GM21786 (cell line): ENCODE measurements at regions not wholly inside any gene's neighbourhood (a gene's known extent, or its start where the extent isn't known, plus 50 kb on each side); places are given as distances from the start of the nearest gene placed in this dataset.

ENCODE experiments used
- ATAC-seq: cut with Tn5 transposase; IDR thresholded peaks from one replicate; pipeline ENCODE4 v1.9.1; 2021; ENCODE audit not compliant: unreplicated experiment

DNA sequence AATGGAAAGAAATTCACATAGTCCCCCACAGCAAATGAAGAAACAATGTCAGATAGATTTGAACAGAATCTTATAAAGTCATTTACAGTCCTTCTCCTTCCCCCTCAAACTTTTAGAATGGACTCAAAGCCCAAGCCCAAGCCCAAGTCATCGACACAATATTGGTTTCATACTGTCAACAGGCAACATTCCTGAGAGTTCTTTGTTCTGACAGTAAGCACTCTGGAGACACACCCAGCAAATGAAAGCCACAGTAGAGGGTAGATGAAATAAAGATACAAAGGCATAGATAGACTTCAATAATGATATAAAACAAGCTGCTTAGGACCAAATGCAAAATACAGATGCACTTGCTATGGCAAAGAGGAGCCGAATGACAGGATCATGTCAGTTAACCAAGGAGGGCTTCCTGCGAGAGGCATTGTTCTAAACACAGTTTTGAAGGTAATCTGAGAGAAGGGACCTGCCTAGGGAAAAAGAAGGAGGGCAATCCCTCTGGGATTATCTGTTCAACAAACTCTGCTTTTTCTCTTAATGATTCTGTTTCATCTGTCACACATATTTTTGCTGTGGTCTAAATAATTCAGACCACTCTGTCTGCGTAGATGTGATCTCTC, 97.1 kb upstream of the MAP4K3 start:
- ATAC-seq: no peak

DNA sequence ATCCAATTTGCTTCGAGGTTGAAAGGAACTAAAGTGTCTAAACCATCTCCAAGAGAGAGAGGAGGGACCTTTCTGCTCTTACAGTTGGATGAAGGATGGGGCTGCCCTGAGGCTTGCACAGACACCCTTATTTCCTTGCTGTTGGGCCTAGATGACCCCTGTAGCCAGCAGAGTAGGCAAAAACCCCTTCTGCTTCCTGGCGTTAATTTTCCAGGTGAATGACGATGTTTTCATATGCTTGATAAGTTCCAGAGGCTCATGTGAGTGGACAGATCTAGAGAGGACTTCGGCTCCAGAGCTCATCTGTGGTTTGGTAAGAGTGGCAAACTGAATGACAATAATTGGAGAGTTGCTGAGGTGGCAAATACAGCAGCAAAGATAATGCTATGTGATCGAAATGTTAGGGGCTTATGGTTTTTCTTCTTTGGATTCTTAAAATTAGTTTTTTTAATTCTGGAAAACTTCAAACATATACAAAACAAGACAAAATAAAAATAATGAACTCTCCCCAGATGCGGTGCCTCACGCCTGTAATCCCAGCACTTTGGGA, 98.6 kb upstream of the MAP4K3 start:
- no peak for ATAC-seq

DNA sequence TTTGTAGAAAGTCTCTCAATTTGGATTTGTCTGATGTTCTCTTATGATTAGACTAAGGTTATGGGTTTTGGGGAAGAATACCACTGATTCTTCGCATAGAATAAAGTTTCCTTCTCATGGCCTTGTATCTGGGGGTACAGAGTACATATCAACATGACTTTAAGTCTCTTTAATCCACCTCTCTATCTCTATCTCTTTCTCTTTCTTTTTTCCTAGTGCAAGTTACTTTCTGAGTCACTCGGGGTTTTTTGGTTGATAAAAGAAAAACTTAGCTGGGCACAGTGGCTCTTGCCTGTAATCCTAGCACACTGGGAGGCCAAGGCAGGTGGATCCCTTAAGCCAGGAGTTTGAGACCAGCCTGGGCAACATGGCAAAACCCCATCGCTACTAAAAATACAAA, 100.1 kb upstream of the MAP4K3 start:
- no peak for ATAC-seq

DNA sequence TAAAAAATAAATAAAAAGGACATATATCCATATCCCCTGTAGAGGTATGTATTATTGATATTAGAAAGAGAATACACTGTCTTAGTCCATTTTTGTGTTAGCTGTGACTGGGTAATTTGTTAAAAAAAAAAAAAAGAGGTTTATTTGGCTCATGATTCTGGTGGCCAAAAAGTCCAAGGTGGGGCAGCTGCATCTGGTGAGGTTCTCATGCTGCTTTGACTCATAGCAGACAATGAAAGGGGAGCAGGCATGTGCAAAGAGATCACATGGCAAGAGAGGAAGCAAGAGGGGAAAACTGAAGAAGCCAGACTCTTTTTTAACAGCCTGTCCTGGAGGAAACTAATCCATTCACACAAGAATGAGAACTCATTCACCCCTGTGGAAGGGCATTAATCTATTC, 101.6 kb upstream of the MAP4K3 start:
- ATAC-seq: no peak

DNA sequence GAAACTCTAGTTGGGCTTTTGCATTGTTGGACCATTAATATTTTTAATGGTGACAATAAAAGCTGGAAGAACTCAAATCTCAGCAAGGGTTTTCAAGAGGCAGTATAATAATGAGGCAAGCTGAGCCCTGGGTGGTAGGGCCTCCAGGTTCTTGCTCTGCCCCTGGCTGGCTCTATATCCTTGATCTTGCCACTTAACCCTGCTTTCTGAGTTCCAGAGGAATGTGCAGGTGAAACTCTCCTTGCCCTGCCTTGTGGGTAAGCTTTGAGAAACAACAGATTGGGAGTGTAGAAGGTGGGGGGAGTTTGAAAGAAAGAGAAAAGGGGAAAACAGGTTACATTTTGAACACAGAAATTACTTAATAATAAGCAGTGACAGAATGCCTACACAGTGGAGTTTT, 103.3 kb upstream of the MAP4K3 start:
- no peak for ATAC-seq

DNA sequence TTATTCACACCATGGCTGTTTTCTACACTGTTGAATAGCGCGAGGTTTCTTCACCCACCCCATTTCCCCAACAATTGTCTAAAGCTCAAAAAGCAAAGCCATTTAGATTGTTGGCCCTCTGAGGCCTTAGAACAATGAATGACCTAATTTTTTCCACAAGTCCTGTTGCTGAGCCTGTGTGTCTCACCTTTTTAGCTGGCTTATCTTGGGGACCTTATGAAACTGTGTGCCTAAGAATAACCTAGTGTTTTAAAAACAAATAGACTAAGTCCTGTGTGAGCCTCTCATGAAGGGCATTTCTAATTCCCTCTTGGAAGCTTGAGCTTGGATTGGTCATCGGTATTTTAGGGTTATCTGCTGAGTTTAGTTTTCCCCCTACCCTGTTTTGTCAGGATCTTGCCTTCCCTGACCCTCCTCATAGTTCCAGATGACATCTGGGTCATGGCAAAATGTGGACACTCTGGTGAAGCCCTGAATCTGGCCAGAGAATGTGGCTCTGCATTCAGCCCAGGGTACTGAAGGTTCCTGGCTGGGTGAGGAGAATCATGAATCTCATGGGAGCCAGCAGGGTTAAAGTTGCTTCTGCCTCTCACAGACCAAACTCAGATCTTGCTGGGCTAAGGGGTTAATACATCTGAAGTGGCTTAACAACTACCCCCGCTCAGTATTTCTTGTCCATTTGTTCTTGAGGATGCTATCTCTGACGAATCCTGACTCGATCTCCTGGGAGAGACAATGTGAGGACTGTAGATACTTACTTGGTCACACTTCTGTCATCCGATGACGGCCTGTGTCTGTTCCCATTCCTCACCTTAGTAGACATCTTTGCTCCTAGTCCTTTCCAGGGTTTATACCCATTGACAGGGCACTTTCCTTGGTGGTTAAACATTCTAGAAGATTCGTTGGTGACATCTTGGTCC, 104.2 kb upstream of the MAP4K3 start:
- no peak for ATAC-seq

DNA sequence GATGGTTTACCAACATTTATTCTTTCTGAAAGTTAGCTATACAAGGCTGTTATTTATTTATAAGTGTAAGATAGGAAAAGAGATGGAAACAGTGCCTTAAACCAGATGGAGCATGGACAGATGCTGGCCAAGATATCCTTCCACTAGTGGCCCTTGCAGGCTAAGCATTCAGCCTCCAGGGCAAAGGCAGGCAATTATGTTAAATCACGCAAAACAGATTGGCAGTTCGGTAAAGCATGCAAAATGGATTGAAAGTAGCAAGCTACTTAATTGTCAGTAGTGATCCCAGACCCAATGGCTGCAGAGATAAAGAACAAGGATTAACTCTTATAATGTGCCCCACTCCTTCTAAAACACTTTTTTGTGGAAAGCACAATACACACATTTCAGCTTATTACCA, 105.4 kb upstream of the MAP4K3 start:
- ATAC-seq: no peak

DNA sequence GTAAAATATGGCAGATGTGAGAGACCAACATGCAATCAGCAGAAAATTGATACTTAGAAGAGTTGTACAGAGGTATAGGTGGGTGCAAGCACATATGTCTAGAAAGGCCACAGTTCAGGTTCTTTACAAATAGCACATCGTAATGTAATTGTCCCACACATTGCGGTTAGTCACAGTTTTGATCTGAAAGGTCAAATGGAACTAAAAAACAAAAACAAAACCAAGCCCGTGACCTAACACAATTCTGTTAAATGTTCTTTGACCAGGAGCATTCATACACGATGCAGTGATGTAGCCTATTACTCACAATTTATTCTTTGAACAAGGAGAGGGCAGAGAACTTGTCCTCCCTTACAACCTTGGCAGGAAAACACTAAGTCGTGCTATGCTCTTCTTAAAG, 108.9 kb upstream of the MAP4K3 start:
- no peak for ATAC-seq

DNA sequence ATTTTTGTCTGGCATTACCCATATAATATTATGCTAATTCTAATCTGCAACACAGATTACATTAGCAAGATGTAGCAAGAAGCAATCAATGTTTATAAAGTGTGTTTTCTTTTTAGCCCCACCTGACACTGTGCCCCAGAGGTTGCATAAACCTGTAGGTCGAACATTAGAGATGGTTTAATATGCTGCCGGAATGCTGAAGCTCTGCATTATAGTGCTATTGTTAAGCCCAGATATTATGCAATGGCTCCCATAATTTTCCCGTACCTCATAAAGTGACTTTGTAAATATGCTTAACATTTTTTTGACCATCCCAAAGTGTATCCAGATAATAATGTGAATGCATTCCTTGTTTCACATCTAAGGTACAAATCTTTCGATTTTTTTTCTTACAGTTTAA, 109.3 kb upstream of the MAP4K3 start:
- no peak for ATAC-seq

DNA sequence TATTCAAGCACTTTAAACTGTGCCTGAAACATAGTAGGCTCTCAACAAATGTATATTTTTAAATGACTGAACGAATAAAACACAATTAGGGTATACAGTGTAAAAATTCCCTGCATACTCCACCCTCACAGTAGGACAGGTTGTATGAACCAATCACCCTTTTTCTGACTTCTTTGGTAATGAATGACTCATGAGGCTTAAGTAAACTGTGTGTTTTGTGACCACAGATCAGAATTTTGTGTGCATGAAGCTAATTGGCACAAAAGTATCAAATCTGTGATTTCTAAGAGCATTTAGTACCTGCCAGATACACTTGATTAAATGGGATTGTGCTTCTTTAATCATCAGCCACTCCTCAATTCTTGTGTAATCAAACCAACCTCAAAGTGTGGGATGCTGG, 109.9 kb upstream of the MAP4K3 start:
- ATAC-seq: no peak

DNA sequence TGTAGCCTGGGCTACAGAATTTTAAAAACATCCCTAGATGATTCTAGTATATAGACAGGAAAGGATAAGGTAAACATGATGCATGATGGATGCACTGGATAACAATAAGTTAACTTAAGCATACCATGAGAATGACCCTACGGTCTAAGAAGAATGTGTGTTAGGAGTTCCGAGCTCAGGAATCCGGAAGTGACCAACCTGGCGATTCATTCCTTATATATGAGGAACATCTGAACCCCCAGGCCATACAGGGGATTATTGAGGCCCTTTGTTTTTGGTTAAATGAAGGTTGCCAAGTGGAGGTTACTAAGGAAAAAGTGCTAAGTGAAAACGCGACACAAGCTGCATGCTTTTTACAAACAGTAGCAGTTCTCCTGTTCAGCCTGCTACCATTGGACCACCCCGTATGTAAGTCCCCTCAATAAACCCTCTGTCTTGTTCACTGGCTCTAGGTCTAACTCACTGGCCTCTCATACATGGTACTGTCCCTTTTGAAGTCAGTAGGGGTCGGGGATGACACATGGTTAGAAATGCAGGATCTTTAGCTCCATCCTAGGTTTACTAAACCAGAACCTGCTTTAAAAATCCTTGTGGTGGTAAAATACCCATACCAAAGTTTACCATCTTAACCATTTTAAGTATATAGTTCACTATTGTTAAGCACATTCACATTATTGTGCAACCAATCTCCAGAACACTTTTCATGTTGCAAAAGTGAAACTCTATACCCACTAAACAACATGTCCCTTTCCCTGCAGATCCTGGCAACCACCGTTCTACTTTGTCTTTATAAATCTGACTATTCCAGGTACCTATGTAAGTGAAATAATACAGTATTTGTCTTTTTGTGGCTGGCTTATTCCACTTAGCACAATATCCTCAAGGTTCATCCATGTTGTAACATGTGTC, 111.0 kb upstream of the MAP4K3 start:
- ATAC-seq: no peak

DNA sequence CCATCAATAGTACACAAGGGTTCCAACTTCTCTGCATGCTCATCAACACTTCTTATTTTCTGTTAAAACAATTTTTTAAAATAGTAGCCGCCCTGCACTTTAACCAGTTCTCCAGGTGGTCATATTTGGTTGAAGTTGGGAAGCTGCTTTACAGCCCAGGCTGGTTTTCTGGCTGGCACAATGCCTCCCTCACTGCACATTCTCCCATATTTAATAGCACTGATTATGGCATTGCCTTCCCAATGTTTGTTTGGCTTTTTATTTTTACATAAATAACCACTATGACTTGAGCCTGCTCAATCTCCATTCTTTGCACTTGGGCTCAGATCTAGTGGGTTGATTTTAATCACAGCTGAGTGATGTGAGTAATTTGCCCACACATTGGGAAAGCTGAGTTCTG, 111.9 kb upstream of the MAP4K3 start:
- no peak for ATAC-seq

DNA sequence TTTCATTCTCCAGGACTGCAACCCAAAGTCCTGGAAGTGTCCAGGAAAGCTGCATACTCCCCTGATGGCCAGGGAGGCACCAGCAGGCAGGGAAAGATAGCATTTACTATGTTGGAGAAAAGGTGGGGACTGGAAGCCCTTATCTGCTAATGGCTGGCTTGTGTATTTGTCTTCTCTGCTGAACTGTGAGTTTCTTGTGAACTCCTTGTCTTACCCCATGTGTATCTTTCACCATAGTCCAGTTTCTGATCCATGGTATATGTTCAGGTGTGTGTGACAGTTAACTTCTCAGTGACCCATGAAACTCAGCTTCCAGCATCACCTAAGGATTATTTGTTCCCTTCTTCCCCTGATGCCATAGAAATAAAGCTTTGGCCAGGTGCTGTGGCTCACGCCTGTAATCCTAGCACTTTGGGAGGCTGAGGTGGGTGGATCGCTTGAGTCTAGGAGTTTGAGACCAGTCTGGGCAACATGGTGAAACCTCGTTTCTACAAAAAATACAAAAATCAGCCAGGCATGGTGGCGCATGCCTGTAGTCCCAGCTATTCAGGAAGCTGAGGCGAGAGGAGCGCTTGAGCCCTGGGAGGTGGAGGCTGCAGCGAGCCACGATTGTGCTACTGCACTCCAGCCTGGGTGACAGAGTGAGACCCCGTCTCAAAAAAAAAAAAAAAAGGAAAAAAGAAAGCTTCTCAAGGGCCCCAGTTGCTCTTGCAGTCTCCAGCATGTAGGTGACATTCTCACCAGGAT, 112.8 kb upstream of the MAP4K3 start:
- no peak for ATAC-seq

DNA sequence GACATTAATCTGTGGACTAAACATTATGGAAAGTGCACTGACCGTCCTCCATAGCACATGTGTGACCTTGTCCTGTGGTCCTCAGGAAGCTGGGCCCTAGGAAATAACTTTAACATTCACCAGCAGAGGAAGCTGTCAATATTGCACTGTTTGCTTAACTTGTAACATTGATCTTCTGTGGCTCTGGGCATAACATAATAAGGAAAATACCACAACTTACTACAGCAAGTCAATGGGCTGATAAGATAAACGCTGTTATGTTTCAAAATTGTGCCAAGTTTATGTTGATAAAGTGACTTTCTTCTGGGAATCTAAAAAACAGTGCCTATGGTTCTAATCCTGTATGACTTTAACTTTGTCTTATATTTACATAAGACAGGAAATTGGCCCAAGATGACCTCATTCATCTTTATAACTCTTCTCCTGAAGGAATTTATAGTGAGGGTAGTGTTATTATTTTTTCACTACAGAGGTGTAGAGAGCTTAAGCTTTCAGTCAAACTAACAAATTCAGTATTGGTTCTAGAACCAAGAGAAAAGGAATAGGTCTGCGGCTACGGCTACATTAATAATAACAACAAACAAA, 113.7 kb upstream of the MAP4K3 start:
- no peak for ATAC-seq

DNA sequence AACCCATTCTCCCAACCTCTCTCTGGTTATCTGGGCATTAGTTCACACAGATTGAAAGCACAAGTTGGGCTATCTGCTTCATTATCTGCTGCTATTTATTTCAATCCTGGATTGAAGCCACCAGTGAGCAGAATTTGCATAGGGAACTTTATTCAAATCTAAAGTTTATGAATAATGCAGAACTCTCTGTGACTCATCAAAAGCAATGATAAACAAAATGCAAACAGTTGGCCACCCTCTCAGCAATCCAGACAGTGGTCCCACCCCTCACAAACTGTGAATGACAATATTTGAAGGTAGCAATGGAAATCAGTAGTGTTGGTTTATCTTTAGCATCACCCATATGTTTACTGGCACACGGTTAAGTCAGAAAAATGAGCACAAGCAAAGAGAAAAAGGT, 106.8 kb upstream of the TMEM178A start:
- ATAC-seq: no peak

DNA sequence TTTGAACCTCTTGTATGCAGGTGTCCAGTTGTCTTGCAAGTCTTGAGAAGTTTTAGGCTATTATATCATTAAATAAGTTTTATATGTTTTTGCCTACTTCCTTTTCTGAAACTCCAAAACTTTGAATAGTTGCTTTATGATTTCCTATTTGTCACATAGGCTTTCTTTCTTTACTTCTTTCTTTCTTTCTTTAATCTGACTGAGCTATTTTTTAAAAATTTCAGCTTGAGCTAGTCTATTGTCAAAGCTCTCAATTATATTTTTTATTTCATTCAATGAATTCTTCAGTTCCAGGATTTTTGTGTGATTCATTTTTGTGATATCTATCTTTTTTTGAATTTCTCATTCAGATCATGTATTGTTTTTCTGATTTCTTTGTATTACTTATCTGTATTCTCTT, 102.1 kb upstream of the TMEM178A start:
- no peak for ATAC-seq

DNA sequence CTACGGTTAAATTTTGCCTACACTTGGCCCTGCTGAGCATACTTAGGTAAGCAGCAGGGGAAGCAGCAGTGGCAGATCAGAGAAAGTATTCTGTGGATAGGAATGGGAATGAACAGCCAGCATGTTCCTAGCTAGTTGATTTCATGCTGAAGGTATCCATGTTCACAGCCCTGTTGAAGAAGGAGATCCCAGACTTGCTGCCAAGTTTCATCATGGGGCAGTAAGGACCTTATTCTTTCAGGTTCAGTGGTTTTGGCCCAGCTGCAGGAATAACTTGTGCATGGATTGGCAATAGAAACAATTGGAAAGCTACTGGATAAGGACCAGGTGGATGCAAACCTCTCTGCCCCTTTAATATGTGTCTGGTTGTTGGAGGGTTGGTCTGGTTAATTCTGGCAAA, 98.2 kb upstream of the TMEM178A start:
- ATAC-seq: no peak

DNA sequence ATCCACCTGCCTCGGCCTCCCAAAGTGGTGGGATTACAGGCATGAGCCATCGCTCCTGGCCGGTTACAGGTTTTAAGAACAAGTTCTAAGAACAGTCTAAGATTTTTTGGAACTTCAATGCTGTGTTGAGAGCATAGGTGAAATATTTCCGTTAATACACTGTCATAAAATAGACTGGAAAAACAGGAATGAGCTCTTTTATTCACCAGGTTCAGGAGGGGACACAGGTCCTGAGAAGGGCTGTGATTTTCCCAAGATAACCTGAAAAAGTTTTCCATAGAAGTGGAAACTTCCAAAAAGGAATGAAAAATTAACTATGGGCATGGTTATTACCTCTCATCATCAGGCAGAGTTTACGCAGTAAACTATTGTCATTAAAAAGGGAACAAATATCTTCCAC, 97.6 kb upstream of the TMEM178A start:
- ATAC-seq: no peak

DNA sequence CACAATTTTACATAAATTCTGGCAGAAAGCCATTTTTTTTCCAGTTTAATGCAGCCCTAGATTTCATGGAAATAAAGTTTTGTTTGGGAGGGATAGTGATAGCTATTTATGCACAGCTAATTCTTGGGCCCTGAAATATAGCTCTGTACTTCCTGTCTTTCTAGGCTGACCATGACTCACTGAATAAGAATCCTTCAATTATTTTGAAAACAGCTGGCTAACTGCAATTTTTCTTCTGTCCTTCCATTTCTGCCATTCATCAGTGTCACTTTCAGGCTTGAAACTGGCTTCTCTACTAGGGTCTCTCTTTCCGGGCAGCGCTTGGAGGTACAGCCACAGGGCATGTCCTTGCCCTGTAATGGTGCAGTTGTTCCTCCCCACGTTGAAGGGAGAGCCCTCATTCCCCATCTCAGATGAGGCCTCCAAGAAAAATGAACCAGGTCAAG, 97.1 kb upstream of the TMEM178A start:
- no peak for ATAC-seq

DNA sequence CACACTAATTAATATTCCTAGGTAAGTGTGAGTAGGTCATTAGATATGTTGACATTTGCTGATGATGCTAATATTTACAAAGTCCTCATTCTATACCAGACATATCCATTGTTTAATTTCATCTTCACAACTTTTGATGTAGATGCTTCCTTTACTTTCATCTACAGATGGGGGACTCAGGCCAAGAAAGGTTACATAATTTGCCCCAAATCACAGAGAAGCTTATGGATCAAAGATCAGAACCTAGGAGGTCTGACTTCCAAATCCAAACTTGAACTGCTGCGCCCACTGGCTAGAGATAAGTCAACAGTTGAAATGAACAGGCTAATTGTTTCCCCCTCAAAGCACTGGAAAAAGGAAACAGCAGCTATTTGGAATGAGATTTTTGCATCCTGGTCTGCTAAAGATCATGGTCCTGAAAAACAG, 95.6 kb upstream of the TMEM178A start:
- ATAC-seq: no peak
